ENCODE measurements at regions not wholly inside any gene's neighbourhood (a gene's known extent, or its start where the extent isn't known, plus 50 kb on each side); places are given as distances from the start of the nearest gene placed in this dataset.
A peak's percentile ranks its signal among the peaks of the same experiment; 100 is the strongest.

- no peaks in the 10 kb centered on the region for H3K4me1 ChIP-seq (ENCODE audit: control insufficient read depth, extremely low read depth, insufficient read depth, low read length)
- peak; percentile 41 to 71 for DNase-seq (ENCODE audit: low read depth in 2 of 2)
- TF ChIP-seq CTCF (conservative IDR thresholded peaks at IDR 0.05 in 1 of 2, IDR thresholded peaks at IDR 0.05 in 1 of 2; ENCODE audit: low read depth in 1 of 2, low read length in 2 of 2) (peak; percentile 76 to 95), EZH2 (IDR thresholded peaks at IDR 0.05; ENCODE audit: low read length, missing control alignments) (no peak)
- H3K4me3 ChIP-seq (replicated peaks in 1 of 4; ENCODE audit: control extremely low read depth in 1 of 4, insufficient read depth in 1 of 4, low read depth in 3 of 4, low read length in 4 of 4), result no peak overlapping the region
- no peak overlapping the region for H3K27ac ChIP-seq (ENCODE audit: insufficient read depth, low read length)
- H3K9me3 ChIP-seq (ENCODE audit: control insufficient read depth, insufficient read depth, low read depth, low read length), result no peaks in the 10 kb centered on the region
- no peaks in the 10 kb centered on the region for H3K27me3 ChIP-seq (ENCODE audit: control insufficient read depth, insufficient read depth, low read length)
- no peak overlapping the region for H3K4me2 ChIP-seq (ENCODE audit: extremely low read depth, insufficient read depth, low read length)
- H3K79me2 ChIP-seq (ENCODE audit: control insufficient read depth, insufficient read depth, low read length), result no peaks in the 10 kb centered on the region
- H3K36me3 ChIP-seq (ENCODE audit: control insufficient read depth, insufficient read depth, low read length), result no peaks in the 10 kb centered on the region
- no peak overlapping the region for H2AFZ ChIP-seq (ENCODE audit: low read length)
- H4K20me1 ChIP-seq (ENCODE audit: control insufficient read depth, extremely low read depth, insufficient read depth, low read length), result no peaks in the 10 kb centered on the region
- H3K9ac ChIP-seq (ENCODE audit: insufficient read depth, low read length), result no peak overlapping the region
Observed at GRCh38 chr7:35519971-35520809, 174.7 kb downstream of the HERPUD2 start.

GRCh38 chr7:35518767-35519166, 176.2 kb downstream of the HERPUD2 start:
- Histone ChIP-seq H3K4me1 (ENCODE audit: control insufficient read depth, extremely low read depth, insufficient read depth, low read length) (no peaks in the 10 kb centered on the region), H3K27ac (ENCODE audit: insufficient read depth, low read length) (no peak overlapping the region), H3K79me2 (ENCODE audit: control insufficient read depth, insufficient read depth, low read length) (no peaks in the 10 kb centered on the region), H3K4me2 (ENCODE audit: extremely low read depth, insufficient read depth, low read length) (no peak overlapping the region), H4K20me1 (ENCODE audit: control insufficient read depth, extremely low read depth, insufficient read depth, low read length) (no peaks in the 10 kb centered on the region), H3K9ac (ENCODE audit: insufficient read depth, low read length) (no peak overlapping the region), H2AFZ (ENCODE audit: low read length) (no peak overlapping the region), H3K36me3 (ENCODE audit: control insufficient read depth, insufficient read depth, low read length) (no peaks in the 10 kb centered on the region), H3K9me3 (ENCODE audit: control insufficient read depth, insufficient read depth, low read depth, low read length) (no peaks in the 10 kb centered on the region), H3K4me3 (replicated peaks in 1 of 4; ENCODE audit: control extremely low read depth in 1 of 4, insufficient read depth in 1 of 4, low read depth in 3 of 4, low read length in 4 of 4) (no peak overlapping the region), H3K27me3 (ENCODE audit: control insufficient read depth, insufficient read depth, low read length) (no peaks in the 10 kb centered on the region)
- DNase-seq (ENCODE audit: low read depth in 2 of 2), result no peak
- TF ChIP-seq EZH2 (IDR thresholded peaks at IDR 0.05; ENCODE audit: low read length, missing control alignments) (no peak), CTCF (conservative IDR thresholded peaks at IDR 0.05 in 1 of 2, IDR thresholded peaks at IDR 0.05 in 1 of 2; ENCODE audit: low read depth in 1 of 2, low read length in 2 of 2) (no peak)

- Histone ChIP-seq H3K27ac (ENCODE audit: insufficient read depth, low read length) (no peak overlapping the region), H4K20me1 (ENCODE audit: control insufficient read depth, extremely low read depth, insufficient read depth, low read length) (no peaks in the 10 kb centered on the region), H3K9ac (ENCODE audit: insufficient read depth, low read length) (no peak overlapping the region), H3K27me3 (ENCODE audit: control insufficient read depth, insufficient read depth, low read length) (no peaks in the 10 kb centered on the region), H3K79me2 (ENCODE audit: control insufficient read depth, insufficient read depth, low read length) (no peaks in the 10 kb centered on the region), H3K4me2 (ENCODE audit: extremely low read depth, insufficient read depth, low read length) (no peak overlapping the region), H3K9me3 (ENCODE audit: control insufficient read depth, insufficient read depth, low read depth, low read length) (no peaks in the 10 kb centered on the region), H3K4me3 (replicated peaks in 1 of 4; ENCODE audit: control extremely low read depth in 1 of 4, insufficient read depth in 1 of 4, low read depth in 3 of 4, low read length in 4 of 4) (no peak overlapping the region), H2AFZ (ENCODE audit: low read length) (no peak overlapping the region), H3K36me3 (ENCODE audit: control insufficient read depth, insufficient read depth, low read length) (no peaks in the 10 kb centered on the region), H3K4me1 (ENCODE audit: control insufficient read depth, extremely low read depth, insufficient read depth, low read length) (no peaks in the 10 kb centered on the region)
- TF ChIP-seq EZH2 (IDR thresholded peaks at IDR 0.05; ENCODE audit: low read length, missing control alignments) (no peak), CTCF (conservative IDR thresholded peaks at IDR 0.05 in 1 of 2, IDR thresholded peaks at IDR 0.05 in 1 of 2; ENCODE audit: low read depth in 1 of 2, low read length in 2 of 2) (no peak)
- DNase-seq (ENCODE audit: low read depth in 2 of 2), result no peak
Observed at GRCh38 chr7:35516498-35516897, 178.4 kb downstream of the HERPUD2 start.
